ENCODE measurements at regions not wholly inside any gene's neighbourhood (a gene's known extent, or its start where the extent isn't known, plus 50 kb on each side); places are given as distances from the start of the nearest gene placed in this dataset.

GRCh38 chr2:239570216-239570925, 169.6 kb upstream of the HDAC4 start:
- H3K4me3 ChIP-seq (ENCODE audit: low read depth, low read length), result no peak overlapping the region
- in situ Hi-C loops (cut with HindIII; ENCODE audit: low sequenced_read_pairs), result no loop called here
- DNase-seq (ENCODE audit: low read depth), result no peak
- TF ChIP-seq CTCF (IDR thresholded peaks at IDR 0.05; ENCODE audit: low read depth, low read length, missing control alignments), result no peak

GRCh38 chr2:239569401-239570090, 168.7 kb upstream of the HDAC4 start:
- in situ Hi-C loops (cut with HindIII; ENCODE audit: low sequenced_read_pairs), result no loop called here

DNA sequence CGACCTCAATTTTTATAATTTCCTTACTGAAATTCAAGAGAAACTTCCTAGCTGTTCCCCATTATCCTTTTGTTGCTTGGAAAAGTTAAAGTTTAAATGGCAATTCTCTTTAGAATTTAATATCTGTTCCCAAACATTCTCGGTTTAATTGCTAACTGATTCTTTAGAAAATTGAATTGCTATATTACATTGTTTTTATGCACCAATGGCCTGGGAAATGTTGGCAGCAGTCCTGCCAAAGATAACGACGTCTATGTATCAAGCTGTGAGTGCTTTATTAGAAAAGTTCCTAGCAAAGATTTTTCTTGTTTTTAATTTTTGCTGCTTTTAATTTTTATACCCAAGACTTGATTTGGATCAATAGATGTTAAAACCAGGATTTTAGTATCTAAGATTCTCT, 167.8 kb upstream of the HDAC4 start:
- no peak for TF ChIP-seq CTCF (IDR thresholded peaks at IDR 0.05; ENCODE audit: low read depth, low read length, missing control alignments)
- DNase-seq (ENCODE audit: low read depth), result no peak
- no peak overlapping the region for H3K4me3 ChIP-seq (ENCODE audit: low read depth, low read length)
- in situ Hi-C loops (cut with HindIII; ENCODE audit: low sequenced_read_pairs), result no loop called here

More at GRCh38 chr2:239569401-239570090, 168.7 kb upstream of the HDAC4 start:
- no peak overlapping the region for H3K4me3 ChIP-seq (ENCODE audit: low read depth, low read length)
- TF ChIP-seq CTCF (IDR thresholded peaks at IDR 0.05; ENCODE audit: low read depth, low read length, missing control alignments), result no peak
- DNase-seq (ENCODE audit: low read depth), result no peak

DNA sequence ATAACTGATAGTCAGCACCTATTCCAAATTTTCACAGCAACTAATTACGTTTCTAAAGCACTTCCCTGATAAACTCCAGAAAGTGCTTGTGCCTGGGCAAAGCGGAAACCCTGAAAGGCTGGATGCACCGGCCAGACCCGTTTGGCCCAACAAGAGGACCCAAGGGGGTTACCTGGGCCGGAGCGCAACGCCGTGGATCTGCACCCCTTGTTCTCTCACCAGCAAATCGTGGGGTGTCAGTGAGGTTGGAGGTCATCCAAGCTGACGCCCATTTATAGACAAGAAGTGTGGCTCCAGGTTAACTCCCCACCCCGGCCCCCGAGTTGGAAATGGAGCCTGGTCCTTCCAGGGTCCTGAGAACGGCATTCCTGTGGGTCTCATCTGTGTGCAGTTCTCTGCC, 167.0 kb upstream of the HDAC4 start:
- no peak overlapping the region for H3K4me3 ChIP-seq (ENCODE audit: low read depth, low read length)
- no peak for TF ChIP-seq CTCF (IDR thresholded peaks at IDR 0.05; ENCODE audit: low read depth, low read length, missing control alignments)
- in situ Hi-C loops (cut with HindIII; ENCODE audit: low sequenced_read_pairs), result no loop called here
- DNase-seq (ENCODE audit: low read depth), result no peak

DNA sequence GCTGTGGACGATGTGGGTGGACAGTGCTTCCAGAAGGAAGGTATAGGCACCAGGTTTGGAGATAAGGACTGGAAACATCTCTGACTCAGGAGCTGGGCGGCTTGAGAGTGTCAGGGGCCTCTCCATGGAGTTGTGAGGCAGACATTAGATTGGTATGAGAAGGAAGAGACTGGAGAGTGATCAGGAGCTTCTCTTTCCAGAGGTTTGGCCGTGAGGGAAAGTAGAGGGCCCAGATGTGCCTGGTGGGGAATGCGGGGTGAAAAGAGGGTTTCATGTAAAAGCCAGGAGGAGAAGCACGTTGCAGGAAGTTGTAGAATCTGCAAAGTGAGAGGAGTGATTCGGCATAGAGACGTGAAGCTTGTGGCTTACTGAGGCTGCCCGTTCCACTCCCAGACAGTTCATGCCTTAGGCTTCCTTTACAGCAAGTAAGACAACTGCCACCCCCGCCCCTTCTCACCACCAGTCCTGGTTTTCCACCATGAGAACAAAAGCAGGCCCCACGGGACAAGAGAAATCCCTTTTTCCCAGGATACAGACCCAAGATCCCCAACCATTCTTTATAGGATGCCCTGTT, 166.3 kb upstream of the HDAC4 start:
- DNase-seq (ENCODE audit: low read depth), result no peak
- no peak for TF ChIP-seq CTCF (IDR thresholded peaks at IDR 0.05; ENCODE audit: low read depth, low read length, missing control alignments)
- H3K4me3 ChIP-seq (ENCODE audit: low read depth, low read length), result no peak overlapping the region
- in situ Hi-C loops (cut with HindIII; ENCODE audit: low sequenced_read_pairs), result no loop called here

GRCh38 chr2:239566162-239566994, 165.6 kb upstream of the HDAC4 start:
- in situ Hi-C loops (cut with HindIII; ENCODE audit: low sequenced_read_pairs), result no loop called here
- no peak overlapping the region for H3K4me3 ChIP-seq (ENCODE audit: low read depth, low read length)
- DNase-seq (ENCODE audit: low read depth), result no peak
- TF ChIP-seq CTCF (IDR thresholded peaks at IDR 0.05; ENCODE audit: low read depth, low read length, missing control alignments), result no peak
